OCI-LY7 (cell line): ENCODE measurements at regions not wholly inside any gene's neighbourhood (a gene's known extent, or its start where the extent isn't known, plus 50 kb on each side); places are given as distances from the start of the nearest gene placed in this dataset.
A peak's percentile ranks its signal among the peaks of the same experiment; 100 is the strongest.

Source experiments
- CTCF ChIP-seq: fragments of 200-600 bp; sonication (generic); conservative IDR thresholded peaks from 2 replicates; pipeline ENCODE4 v1.5.1; 2014; ENCODE audit warnings: mild to moderate bottlenecking, antibody characterized with exemption, low read length, moderate library complexity, mixed read lengths
- EZH2phosphoT487 ChIP-seq: fragments of 200-600 bp; sonication (generic); IDR thresholded peaks from 2 replicates; pipeline ENCODE4 v1.6.1; 2018; ENCODE audit warnings: low read depth, borderline replicate concordance, mild to moderate bottlenecking, mixed run types, antibody characterized with exemption, low read length, moderate library complexity, mixed read lengths

GRCh38 chr19:30227661-30228112 lies 144.5 kb upstream of the ZNF536 start:
- TF ChIP-seq CTCF = peak; percentile 61
- TF ChIP-seq EZH2phosphoT487 = no peak
